GM18867 (cell line): ENCODE measurements at regions not wholly inside any gene's neighbourhood (a gene's known extent, or its start where the extent isn't known, plus 50 kb on each side); places are given as distances from the start of the nearest gene placed in this dataset.

Experiments
- ATAC-seq: cut with Tn5 transposase; IDR thresholded peaks from one replicate; pipeline ENCODE4 v1.9.1; 2021; ENCODE audit warnings: mild to moderate bottlenecking, moderate library complexity; ENCODE audit not compliant: unreplicated experiment

GRCh38 chr1:23615852-23616251 lies 56.6 kb upstream of the ID3 start:
- ATAC-seq, result no peak

- no peak for ATAC-seq
Observed at GRCh38 chr1:23615423-23615822, 56.1 kb upstream of the ID3 start.

GRCh38 chr1:23614032-23614660 lies 54.8 kb upstream of the ID3 start:
- ATAC-seq, result no peak

- ATAC-seq, result peak; percentile 45
Observed at GRCh38 chr1:23613191-23614031, 54.1 kb upstream of the ID3 start.

GRCh38 chr1:23611601-23612327 lies 52.5 kb upstream of the ID3 start:
- no peak for ATAC-seq

- ATAC-seq, result no peak
Observed at GRCh38 chr1:23610677-23611076, 51.4 kb upstream of the ID3 start.

GRCh38 chr1:23609971-23610370 lies 50.7 kb upstream of the ID3 start:
- ATAC-seq, result no peak
